GM18499 (cell line): ENCODE measurements at regions not wholly inside any gene's neighbourhood (a gene's known extent, or its start where the extent isn't known, plus 50 kb on each side); places are given as distances from the start of the nearest gene placed in this dataset.

Source experiments
- ATAC-seq: cut with Tn5 transposase; IDR thresholded peaks from one replicate; pipeline ENCODE4 v1.9.1; 2021; ENCODE audit warnings: moderate number of reproducible peaks; ENCODE audit not compliant: insufficient read depth, unreplicated experiment

DNA sequence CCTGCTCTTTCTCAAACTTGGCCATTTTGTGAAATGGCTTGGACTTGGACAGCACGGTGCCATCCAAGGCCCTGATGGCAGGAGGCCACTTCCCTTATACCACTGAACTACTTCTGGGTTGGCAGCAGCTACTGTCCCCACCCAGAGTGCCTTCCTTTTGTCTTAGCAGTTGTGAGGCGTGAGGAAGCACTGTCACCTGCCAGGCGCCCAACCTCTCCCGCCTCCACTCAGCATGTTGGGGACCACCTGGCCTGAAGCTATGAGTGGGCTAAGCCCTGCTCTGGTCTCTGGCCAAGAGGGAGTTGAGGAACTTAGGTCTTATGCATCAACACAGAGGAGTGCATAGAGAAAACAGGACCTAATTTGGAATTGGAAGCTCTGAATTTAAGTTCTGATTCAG, 276.0 kb downstream of the ENC1 start:
- ATAC-seq: no peak

DNA sequence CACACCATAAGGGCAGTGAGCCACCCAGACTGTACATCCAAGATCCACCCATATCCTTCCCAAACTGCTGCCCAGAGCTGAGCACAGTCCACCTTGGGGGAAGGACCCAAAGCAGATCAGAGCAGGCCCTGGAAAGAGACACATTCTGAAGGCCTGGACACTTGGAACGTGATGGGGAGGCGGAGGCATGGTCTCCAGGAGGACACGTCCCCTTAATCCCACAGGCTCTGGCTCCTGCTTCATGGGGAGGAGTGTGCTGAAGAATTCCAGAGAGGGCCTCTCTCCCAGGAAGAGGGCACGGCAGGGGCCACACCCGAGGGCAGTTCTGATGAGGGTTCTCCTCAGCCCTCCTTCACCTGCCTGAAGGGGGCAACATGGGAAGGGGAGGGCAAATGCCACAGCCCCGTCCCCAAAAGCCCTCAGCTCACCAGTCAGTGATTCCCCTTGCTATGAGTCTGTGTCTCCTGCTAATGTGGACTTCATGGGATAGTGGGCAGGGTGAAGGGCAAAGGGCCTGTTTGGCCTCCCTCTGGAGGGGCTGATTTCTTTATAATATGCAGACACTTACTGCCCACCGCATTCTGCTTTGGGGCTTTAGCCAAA, 276.8 kb downstream of the ENC1 start:
- no peak for ATAC-seq

DNA sequence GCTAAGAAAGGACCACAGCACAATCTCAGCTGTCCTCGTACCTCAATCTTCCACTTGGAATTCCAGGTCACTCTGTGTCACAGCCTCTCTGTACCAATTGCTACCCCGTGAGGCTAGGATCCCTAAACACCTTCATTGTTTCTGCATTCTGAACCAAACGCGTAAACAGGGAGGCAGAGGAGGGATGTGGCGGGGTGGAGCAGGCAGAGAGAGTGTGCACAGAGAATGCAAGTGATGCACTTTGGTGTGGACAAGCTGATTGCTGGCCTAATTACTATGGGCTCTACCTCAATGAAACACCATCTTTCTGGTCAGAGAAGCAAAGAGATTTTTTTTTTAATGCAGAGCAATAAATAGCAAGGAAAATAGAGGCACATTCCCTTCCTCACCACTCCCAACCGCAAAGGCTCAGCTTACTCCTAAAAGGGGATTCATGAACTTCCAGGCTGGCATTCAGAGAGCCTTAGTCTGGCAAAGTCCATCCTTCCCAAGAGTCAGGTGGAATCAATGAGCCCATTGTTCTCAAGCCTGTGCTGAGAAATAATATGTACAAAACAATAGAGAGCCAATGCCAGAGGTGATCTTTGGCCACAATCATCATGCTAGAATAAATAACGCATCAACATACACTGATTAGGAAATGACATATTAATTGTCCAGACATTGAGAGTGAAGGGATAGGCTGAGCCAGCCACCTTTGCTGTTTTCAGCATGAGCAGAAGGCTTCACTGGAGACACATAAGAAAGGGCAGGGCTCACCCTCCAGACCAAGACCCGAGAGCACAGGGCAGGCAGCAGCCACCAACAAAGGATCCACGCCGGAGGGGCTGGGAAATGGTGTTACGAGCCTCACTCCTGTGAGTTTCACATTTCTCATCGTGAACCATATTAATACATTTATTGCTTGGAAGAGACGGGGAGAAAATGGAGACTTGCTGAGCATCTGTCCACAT, 278.8 kb downstream of the ENC1 start:
- no peak for ATAC-seq

DNA sequence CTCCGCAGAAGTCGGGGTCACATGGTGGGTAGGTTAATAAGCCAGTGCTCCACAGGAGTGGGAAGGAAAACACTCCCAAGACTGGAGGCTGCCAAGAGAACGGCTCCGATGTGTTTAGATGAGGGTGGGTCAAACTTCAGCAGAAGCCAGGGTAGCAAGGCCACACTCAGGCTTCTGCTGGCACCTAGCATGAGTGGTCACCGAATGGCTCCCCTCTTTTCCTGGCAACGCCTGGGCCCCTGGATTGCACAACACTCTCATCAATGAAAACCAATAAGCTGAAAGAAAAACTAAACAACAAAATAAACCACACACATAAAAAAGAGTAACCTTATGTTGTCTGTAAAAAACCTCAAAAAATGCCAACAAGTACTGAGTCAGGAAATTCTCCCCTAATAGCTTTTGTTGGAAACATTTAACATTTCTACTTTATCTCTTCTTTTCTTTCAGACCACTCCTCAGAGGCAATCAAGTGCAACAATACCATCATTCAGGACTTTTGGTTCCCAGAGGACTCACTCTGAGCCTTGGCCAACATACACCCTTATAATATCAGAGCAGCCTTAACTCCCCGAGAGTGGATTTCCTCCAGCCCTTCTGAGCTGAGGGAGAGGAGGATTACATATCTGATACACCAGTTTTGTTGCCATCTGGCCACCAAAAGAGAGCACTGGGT, 279.9 kb downstream of the ENC1 start:
- ATAC-seq: no peak

DNA sequence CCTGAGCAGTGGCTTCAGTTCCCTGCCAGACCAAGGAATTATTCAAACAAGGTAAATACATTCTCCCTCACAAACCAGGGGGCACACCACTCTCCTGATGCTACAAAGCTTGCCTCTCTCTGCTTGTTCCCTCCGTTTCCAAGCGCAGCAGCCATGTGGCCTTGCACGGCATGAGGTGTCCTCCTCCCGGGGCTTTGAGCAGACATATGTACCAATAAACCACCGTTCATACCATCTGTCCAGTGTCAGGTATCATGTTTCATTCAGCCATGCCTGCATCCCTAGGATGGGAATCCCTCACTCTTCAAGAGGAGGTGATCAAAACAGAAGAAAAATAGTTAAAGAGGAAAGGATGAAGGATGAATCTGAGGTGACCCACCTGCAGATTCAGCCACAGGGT, 282.7 kb downstream of the ENC1 start:
- no peak for ATAC-seq

DNA sequence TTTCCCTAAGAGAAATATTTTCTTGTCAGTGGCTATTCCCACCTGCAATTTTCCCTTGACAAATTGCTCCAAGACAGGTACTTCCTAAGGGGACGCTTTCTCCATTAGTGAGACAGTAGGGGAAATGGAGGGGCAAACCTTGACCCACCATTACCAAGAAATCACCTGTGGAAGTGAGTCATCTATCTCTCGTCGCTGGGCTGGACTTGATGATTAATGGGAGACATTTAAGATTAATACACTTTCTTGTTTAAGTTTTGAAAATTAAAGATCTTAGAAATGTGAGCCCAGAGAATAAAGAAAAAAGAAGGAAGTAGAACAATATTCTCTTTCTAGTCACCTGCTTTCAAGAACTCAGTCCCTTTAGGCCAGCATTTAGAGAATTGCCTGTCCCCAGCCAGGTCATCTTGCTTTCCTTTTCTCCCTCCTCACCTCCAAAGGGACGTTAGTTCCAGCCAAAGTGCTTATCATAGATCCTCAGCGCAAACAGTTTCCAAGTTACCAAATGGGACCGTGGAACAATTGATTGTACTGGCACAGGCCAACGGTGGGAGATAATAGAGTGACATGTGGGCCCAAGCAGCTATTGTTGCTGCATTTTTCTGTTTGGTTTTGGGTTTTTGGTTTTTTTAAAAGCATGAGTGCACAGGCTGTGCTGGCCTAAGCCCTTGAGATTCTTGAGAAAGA, 284.4 kb downstream of the ENC1 start:
- ATAC-seq: no peak

DNA sequence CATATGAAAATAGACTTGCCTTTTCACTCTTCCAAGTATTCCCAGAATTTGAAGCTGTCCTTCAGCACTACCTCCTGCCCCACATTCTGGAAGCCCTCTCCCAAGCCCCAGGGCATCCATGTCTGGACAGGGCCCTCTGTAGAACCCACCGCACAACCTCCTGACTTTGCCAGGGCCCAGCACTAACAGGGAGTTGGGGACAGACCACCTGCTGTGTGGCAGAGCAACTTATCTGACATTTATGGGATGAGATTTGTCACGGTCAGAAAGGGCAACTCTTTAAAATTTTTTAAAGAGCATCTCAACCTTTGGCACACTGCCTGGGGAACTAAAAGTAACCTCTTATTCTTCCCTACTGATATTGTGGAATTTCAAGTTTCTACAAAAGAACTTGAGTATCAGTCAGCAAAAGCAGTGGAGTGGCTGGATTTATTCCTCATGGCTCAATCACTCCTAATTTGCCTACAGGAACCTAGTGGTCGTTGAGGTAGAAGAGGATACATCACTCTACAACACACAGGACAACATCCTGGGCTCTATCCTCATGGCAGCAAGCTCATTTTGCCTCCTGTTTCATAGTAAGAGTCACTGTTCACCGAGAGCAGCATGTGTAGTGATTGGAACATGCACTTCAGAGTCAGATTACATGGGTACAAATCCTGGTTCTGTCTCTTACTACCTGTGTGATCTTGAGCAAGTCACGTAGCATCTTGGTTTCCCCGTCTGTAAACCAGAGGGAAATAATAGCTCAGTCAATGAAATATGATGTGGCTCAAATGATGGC, 285.3 kb downstream of the ENC1 start:
- no peak for ATAC-seq

DNA sequence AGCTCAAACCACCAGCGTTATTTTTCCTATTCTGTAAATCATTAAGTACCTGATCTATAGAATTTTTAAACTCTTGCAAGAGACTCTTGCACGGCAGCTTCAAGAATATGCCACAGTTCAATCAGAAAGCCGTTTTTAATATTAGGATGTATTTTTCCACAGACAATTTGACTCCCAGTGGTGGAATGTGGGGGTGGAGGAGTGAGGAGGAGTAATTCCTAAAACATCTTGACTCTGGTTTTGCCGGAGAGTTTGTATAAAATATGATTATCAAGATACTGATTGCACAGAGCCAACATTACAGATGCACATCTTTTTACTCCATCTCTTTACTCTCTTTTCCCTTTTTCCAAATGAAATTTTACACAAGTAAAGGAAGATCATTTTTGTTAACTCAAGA, 288.3 kb downstream of the ENC1 start:
- no peak for ATAC-seq

DNA sequence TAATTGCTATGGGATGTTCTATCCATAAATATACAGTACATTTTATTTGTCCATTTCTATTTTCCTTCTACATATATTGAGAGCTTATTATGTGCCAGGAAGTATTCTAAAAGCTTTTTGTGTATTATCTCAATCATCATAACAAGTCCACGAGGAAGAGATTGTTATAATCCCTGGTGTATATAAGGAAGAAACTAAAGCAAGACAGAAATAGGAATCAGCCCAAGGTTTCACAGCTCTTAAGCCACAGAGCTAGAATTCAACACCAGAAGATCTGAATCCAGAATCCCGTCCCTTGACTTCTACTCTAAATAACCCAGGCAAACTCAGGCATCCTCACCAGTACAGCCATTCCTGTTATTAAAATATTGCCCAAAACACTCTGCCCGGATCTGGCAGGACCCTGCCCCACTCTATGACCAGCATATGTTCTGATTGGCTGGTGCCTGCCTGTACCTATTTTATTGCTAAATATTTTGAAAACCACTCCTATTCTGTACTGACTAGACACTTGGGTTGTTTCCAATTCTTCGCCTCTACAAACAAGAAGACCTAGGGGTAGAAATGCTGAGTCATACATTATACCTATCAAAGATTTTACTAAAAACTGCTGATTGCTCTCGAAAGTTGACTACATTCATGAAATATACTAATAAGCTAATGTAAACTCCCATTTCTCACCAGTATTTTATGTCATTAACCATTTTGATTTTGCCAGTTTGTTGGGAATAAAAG, 297.4 kb downstream of the ENC1 start:
- no peak for ATAC-seq

DNA sequence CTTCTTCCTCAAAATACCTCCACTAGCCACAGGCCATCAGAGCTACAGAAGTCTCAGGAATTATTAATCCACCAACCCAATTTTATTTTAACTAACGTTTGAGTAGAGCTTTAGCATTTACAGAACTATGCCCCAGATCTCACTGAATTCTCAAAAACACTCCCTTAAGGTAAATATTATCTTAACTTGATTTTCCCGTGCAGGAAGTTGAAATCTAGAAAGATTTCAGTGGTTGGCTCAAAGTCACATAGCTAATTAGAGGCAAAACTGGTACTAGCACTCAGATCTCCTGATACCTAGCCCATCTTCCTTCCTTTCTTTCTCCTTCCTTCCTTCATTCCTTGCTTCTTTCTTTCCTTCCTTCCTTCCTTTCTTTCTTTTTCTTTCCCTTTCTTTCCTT, 298.3 kb downstream of the ENC1 start:
- no peak for ATAC-seq

DNA sequence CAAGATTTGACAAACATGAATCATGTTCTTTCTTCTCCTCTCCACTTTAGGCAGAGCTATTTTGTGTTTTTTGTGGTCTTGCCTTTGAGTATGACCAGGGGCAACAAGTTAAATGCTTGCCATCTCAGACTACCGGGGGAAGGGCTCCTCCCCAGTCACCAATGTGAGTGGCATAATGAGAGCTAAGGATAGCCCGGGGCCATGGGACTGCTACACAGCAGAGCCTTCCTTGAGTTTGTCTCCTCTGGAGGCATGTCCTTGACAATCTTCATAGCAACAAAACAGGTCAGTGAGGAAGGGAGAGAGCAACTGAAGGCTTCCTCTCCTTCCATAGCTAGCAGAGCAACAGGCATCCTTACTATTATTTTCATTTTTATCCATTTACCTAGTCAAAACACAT, 299.3 kb downstream of the ENC1 start:
- ATAC-seq: no peak

DNA sequence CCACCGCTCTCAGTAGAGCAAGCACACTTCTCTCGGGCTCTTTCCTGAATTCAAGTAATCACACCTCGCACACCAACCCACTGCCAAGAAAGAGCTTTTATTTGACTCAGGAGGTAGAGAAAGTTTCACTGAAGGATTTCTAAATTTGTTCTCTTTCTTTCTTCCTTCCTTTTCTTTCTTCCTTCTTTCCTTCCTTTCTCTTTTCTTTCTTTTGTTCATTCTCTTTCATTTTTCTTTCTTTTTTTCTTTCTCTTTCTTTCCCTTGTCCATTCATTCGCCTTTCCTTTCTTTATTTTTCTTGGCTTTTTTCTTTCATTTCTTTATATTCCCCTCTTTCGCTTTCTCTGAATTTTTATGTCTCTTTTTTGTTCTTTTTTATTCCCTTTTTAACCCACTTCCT, 300.1 kb downstream of the ENC1 start:
- no peak for ATAC-seq

DNA sequence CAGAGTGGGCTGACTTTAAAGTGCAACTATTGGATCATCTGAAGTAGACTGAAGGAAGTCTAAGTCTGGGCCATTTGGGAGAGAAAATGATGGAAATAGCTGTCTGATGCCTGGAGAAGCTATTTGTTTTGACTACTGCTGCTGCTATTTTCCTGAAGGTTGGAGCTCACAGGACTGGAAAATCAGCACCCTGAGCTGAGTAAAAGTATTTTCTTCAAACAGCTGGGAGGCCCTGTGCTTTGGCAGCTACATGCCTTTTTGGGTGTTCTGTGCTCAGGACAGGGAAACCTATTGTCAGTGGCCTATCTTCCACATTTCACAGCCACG, 302.6 kb downstream of the ENC1 start:
- ATAC-seq: no peak

DNA sequence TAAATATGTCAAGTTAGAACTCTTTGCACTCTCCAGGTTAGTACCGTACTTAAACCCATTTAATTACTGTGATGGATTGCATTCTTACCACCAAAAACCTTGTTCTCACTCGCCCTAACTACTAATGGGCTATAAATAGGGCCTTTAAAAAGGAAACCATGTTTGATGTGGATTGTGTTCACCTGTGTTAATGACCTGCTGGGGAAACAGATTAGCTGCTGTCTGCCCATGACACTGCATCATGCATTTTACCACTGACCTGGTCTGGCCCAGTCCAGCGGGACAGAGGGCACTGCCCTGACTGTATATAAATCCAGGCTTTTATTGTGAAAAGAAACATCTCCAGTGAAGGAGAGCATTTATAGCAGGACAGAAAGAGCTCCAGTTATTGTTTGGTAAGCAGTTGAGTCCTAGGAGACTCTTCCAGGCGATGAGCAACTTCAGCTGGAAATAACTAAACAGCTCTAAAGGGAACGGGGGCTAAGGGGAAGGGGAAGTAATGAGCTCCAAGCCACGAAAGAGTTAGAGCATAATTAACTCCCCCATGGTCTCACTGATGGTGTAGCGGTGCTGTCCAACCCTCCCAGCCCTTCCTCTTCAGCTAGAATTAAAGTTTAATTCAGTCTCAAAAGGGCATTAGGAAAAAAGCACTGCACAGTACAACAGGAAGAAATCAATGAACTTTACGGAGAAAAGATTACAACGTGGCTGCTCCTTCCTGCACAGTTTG, 303.1 kb downstream of the ENC1 start:
- ATAC-seq: no peak

DNA sequence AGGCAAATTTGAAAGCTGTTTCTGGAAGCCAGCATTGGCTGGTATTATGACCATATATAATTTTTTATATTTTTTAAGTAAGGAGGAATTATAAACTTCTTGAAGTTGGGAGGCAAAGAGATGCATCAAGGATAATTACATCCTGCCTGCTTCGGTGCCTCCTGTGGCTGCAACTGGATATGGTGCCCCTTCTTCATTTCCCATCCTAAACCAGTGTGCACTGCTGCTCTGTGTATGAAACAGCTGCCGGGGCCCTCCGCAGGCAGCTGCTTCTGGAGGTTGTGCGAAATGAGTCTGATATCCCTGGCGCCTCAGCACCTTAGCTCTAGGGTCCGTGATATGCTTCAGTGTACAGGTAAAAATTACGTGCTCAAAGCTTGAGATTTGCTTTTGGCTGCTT, 304.2 kb downstream of the ENC1 start:
- no peak for ATAC-seq

DNA sequence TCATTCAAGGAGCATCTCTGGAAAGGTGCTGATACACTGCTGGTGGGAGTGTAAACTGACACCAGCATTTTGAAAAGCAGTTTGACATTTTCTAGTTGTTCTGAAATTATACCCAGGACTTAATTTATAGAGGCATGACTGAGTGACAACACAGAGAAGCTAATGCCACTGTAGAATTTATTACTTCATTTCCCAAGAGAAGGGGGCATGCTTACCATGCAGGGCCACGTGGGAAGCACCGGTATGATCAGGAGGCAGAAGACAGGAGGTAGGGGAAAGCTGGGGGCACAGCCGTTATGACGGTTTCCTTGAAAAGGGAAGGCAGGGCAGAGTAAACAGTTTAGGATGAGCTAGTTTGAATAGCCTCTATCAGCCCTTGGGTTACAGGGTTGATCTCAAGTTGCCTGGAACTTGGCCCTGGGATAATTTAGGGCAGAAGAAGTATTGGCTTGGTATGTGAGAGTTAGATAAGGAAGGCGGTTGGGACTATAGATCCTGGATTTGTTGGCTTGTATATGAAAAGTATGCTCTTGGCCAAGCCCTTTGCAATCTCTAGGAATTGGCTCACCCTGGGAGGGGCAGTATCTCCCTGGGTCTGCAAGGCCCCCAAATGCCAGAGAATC, 305.7 kb downstream of the ENC1 start:
- ATAC-seq: no peak

DNA sequence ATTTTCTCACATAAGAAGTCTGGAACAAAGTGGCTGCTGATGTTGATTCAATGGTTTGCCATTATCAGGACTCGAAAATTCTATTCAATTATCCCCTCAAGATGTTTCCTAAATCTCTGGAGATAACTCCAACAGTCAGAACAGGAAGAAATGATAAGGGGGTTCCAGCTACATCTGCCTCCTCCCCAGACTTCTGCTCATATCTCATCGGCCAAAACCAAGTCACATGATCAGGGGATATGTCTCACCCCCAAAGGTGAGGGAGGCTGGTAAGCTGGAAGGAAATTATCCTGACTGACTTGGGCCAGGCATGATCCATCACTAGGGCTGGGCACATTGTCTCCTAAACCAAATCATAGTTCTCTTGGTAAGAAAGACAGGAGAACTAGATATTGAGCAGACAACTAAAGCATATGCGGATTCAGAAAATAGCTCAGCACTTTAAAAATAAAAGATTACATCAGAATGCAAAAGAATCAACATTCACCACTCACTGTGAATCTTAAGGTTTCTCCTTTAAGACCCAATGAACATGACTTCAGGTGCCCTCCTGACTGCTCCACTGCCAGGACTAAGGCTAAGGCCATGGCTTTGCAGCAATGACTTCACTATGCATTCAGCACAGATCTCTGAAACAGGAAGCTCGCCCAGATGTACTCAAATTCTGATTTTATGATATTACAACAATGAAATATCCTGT, 306.3 kb downstream of the ENC1 start:
- no peak for ATAC-seq

DNA sequence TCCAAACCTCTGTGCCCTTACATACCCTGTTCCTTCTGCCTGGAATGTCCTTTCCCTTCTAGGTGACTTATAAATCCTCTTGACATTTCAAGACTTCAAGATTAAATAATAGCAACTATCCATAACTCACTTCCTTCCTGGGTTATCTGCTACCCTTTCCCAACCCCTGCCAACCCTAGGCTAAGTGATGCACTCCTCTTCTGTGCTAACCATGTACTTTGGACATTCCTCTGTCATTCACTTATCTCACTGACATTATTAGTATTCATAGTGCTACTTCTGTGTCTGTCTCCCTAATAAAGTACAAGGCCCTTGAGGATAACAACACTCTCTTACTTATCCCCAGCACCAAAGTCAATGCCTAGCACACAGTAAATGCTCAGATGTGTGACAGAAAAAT, 307.1 kb downstream of the ENC1 start:
- ATAC-seq: no peak
